ENCODE measurements at regions not wholly inside any gene's neighbourhood (a gene's known extent, or its start where the extent isn't known, plus 50 kb on each side); places are given as distances from the start of the nearest gene placed in this dataset.

GRCh38 chr13:24563087-24563486 is 50.5 kb upstream of the PARP4 start:
- TF ChIP-seq, protein P1, sequence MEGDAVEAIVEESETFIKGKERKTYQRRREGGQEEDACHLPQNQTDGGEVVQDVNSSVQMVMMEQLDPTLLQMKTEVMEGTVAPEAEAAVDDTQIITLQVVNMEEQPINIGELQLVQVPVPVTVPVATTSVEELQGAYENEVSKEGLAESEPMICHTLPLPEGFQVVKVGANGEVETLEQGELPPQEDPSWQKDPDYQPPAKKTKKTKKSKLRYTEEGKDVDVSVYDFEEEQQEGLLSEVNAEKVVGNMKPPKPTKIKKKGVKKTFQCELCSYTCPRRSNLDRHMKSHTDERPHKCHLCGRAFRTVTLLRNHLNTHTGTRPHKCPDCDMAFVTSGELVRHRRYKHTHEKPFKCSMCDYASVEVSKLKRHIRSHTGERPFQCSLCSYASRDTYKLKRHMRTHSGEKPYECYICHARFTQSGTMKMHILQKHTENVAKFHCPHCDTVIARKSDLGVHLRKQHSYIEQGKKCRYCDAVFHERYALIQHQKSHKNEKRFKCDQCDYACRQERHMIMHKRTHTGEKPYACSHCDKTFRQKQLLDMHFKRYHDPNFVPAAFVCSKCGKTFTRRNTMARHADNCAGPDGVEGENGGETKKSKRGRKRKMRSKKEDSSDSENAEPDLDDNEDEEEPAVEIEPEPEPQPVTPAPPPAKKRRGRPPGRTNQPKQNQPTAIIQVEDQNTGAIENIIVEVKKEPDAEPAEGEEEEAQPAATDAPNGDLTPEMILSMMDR (IDR thresholded peaks at IDR 0.05; ENCODE audit: poor library complexity, severe bottlenecking): no peak
- TF ChIP-seq POLR2AphosphoS5 (IDR thresholded peaks at IDR 0.05) (no peak), REST (IDR thresholded peaks at IDR 0.05; ENCODE audit: borderline replicate concordance) (no peak), EZH2 (IDR thresholded peaks at IDR 0.05; ENCODE audit: borderline replicate concordance, insufficient read depth, low read length, poor library complexity, severe bottlenecking) (no peak)
